ENCODE measurements at regions not wholly inside any gene's neighbourhood (a gene's known extent, or its start where the extent isn't known, plus 50 kb on each side); places are given as distances from the start of the nearest gene placed in this dataset.

DNA sequence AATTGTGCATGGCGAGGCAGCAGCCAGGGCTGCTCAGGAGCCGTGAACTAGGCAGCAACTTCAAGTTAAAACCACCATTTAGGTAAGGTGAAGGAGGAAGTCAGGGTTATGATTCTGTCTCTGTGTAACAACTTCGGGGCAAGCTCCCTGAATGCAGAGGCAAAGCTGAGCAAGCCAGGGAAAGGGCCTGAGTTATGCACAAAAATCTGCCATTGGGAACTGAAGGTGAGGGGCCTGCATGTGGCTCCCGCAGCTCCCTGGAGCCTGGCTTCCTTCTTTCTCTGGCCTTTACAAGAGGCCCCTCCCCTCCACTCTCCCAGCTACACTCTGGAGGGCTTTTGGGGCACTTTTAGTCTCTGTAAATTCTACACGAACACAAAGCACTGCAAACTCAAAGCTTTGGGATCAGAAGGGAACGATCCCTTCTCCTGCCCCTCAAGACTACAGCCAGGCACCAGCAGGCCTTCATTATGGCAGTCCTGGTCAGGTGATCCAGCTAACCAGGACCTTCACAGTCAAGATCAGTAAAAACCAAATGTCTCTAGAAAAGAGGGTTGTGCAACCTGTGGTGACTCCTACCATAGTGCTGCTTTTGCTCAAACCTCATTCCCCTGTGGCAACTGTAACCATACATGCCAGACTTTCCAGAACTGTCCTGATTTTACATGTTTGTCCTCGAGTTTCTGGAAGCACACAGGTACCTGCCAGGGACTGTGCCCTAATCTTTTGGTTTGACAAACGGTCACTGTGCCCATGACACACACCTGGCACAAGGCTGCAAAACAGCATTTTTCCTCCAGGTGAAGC lies 67.2 kb upstream of the PTGR2 start:
- Histone ChIP-seq H3K36me3 (ENCODE audit: control insufficient read depth in 2 of 2, insufficient read depth in 2 of 2, low read length in 1 of 2) (no peaks in the 10 kb centered on the region), H3K9me3 (ENCODE audit: control insufficient read depth in 2 of 2, insufficient read depth in 1 of 2, low read length in 1 of 2) (no peaks in the 10 kb centered on the region), H3K27me3 (ENCODE audit: control insufficient read depth in 2 of 2, insufficient read depth in 1 of 2, low read length in 1 of 2) (no peaks in the 10 kb centered on the region), H3K4me1 (ENCODE audit: control insufficient read depth in 2 of 2, insufficient read depth in 2 of 2, low read length in 2 of 2) (peaks cover 30 to 48% of the 10 kb centered on the region in 2 donors), H3K4me3 (ENCODE audit: low read length in 2 of 2) (no peak overlapping the region), H3K27ac (ENCODE audit: low read depth in 1 of 2, low read length in 1 of 2) (peak overlapping the region; percentile 59 to 62)
- peak in 2 of 9 donors; percentile 35 to 57 for DNase-seq (ENCODE audit: low read depth in 6 of 9, low spot score in 9 of 9)
- 49% methylated on average over 8 of the region's 8 CpGs for WGBS

DNA sequence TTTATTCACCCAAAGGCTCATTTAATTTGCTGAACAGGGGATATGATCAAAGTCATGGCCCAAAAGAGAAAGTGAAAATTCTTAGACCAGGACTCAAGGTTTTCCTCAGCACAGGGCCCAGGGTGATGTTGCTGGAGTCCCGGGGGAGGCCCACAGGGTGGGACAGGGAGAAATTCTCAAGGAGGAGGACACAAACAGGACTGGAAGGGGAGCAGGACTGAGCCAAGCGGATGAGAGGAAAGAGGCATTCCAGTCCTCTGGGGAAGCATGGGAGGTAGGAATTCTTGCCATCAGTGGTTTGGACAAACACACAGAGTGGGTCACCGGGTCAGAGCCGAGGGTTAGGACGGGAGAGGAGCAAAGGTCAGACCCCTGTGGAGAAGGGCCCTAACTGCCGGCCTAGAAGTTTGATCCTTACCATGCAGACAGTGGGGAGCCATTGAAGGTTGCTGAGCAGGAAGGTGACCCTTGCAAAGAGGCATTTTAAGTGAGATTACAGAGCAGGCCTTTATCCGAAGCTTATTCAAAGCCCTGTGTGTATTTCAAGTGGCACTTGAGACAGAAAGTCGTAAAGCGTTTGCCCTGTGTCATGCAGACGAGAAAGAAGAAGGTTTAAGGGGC lies 68.4 kb upstream of the PTGR2 start:
- H3K27ac ChIP-seq (ENCODE audit: low read depth in 1 of 2, low read length in 1 of 2): no peak overlapping the region
- no peaks in the 10 kb centered on the region for H3K27me3 ChIP-seq (ENCODE audit: control insufficient read depth in 2 of 2, insufficient read depth in 1 of 2, low read length in 1 of 2)
- H3K4me3 ChIP-seq (ENCODE audit: low read length in 2 of 2): no peak overlapping the region
- H3K9me3 ChIP-seq (ENCODE audit: control insufficient read depth in 2 of 2, insufficient read depth in 1 of 2, low read length in 1 of 2): no peaks in the 10 kb centered on the region
- H3K4me1 ChIP-seq (ENCODE audit: control insufficient read depth in 2 of 2, insufficient read depth in 2 of 2, low read length in 2 of 2): peaks cover 29 to 49% of the 10 kb centered on the region in 2 donors
- DNase-seq (ENCODE audit: low read depth in 6 of 9, low spot score in 9 of 9): no peak
- H3K36me3 ChIP-seq (ENCODE audit: control insufficient read depth in 2 of 2, insufficient read depth in 2 of 2, low read length in 1 of 2): no peaks in the 10 kb centered on the region
- WGBS: 93% methylated on average over 10 of the region's 10 CpGs

DNA sequence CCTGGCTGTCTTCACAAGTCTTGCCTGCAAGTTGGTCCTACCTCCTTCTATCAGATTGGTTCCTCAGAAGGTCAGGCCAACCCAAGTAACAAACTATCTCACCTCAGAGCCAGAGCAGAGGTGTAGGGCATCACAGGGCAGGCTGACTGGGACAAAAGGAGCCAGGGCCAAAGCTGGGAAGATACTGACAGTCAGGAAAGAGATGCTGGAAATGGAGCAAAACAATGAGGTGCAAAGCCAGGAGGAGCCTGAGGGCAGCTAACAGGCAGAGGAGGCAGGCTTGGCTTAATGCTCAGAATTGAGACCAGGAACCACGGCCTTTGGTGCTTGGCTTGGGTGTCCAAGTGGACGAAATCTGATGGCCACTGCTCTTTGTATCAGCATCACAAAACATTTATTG lies 68.4 kb upstream of the PNMA1 start:
- no peaks in the 10 kb centered on the region for H3K36me3 ChIP-seq (ENCODE audit: control insufficient read depth in 2 of 2, insufficient read depth in 2 of 2, low read length in 1 of 2)
- H3K27ac ChIP-seq (ENCODE audit: low read depth in 1 of 2, low read length in 1 of 2): no peak overlapping the region
- no peaks in the 10 kb centered on the region for H3K9me3 ChIP-seq (ENCODE audit: control insufficient read depth in 2 of 2, insufficient read depth in 1 of 2, low read length in 1 of 2)
- no peak overlapping the region for H3K4me3 ChIP-seq (ENCODE audit: low read length in 2 of 2)
- no peak for DNase-seq (ENCODE audit: low read depth in 6 of 9, low spot score in 9 of 9)
- H3K27me3 ChIP-seq (ENCODE audit: control insufficient read depth in 2 of 2, insufficient read depth in 1 of 2, low read length in 1 of 2): no peaks in the 10 kb centered on the region
- WGBS: 98% methylated on average over 2 of the region's 2 CpGs
- peaks cover 27 to 48% of the 10 kb centered on the region in 2 donors for H3K4me1 ChIP-seq (ENCODE audit: control insufficient read depth in 2 of 2, insufficient read depth in 2 of 2, low read length in 2 of 2)

DNA sequence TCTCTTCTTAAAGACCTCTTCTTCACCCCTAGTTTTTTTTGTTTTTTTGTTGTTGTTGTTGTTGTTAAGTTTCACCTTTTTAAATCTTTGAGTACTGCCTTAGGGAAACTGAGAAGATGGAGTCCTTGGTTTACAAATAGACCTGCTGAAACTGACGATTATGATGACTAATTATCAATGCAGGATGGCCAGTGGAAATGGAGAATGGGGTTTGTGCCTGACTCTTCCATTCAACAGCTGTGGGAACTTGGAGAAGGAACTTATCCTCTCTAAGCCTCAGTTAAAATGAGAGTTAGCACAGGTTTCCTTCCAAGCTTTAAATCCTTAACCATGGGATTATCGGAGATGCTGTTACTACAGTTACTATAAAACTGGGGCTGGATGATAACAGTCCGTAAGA lies 66.7 kb upstream of the PNMA1 start:
- H3K4me3 ChIP-seq (ENCODE audit: low read length in 2 of 2): no peak overlapping the region

DNA sequence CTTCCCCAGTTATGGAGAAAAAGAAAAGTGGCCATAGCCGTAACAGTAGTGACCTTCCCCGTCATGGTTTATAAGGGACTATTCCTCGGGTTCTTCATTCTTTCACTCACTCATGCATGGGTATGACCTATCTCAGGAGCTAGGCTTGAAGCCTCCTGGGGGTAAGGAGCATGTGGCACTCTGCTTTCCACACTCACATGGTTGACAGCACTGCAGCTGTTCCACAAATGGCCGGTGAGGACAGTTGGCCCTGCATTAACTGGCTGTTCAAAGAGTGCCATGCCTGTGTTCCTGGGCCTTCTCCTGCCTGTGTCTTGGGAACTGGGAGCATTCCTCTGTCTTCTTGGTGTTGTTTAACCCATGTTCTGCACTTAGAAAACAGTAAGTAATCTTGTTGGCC lies 66.2 kb upstream of the PNMA1 start:
- 97% methylated on average over 4 of the region's 4 CpGs for WGBS
- Histone ChIP-seq H3K4me3 (ENCODE audit: low read length in 2 of 2) (no peak overlapping the region), H3K9me3 (ENCODE audit: control insufficient read depth in 2 of 2, insufficient read depth in 1 of 2, low read length in 1 of 2) (no peaks in the 10 kb centered on the region), H3K27ac (ENCODE audit: low read depth in 1 of 2, low read length in 1 of 2) (no peak overlapping the region), H3K27me3 (ENCODE audit: control insufficient read depth in 2 of 2, insufficient read depth in 1 of 2, low read length in 1 of 2) (no peaks in the 10 kb centered on the region), H3K4me1 (ENCODE audit: control insufficient read depth in 2 of 2, insufficient read depth in 2 of 2, low read length in 2 of 2) (peaks cover 20 to 50% of the 10 kb centered on the region in 2 donors), H3K36me3 (ENCODE audit: control insufficient read depth in 2 of 2, insufficient read depth in 2 of 2, low read length in 1 of 2) (no peaks in the 10 kb centered on the region)
- DNase-seq (ENCODE audit: low read depth in 6 of 9, low spot score in 9 of 9): no peak

More for the DNA sequence above, 66.7 kb upstream of the PNMA1 start:
- WGBS: 95% methylated on average over 3 of the region's 3 CpGs
- peaks cover 25 to 50% of the 10 kb centered on the region in 2 donors for H3K4me1 ChIP-seq (ENCODE audit: control insufficient read depth in 2 of 2, insufficient read depth in 2 of 2, low read length in 2 of 2)
- H3K27me3 ChIP-seq (ENCODE audit: control insufficient read depth in 2 of 2, insufficient read depth in 1 of 2, low read length in 1 of 2): no peaks in the 10 kb centered on the region
- no peak overlapping the region for H3K27ac ChIP-seq (ENCODE audit: low read depth in 1 of 2, low read length in 1 of 2)
- DNase-seq (ENCODE audit: low read depth in 6 of 9, low spot score in 9 of 9): no peak
- H3K9me3 ChIP-seq (ENCODE audit: control insufficient read depth in 2 of 2, insufficient read depth in 1 of 2, low read length in 1 of 2): no peaks in the 10 kb centered on the region
- H3K36me3 ChIP-seq (ENCODE audit: control insufficient read depth in 2 of 2, insufficient read depth in 2 of 2, low read length in 1 of 2): no peaks in the 10 kb centered on the region

DNA sequence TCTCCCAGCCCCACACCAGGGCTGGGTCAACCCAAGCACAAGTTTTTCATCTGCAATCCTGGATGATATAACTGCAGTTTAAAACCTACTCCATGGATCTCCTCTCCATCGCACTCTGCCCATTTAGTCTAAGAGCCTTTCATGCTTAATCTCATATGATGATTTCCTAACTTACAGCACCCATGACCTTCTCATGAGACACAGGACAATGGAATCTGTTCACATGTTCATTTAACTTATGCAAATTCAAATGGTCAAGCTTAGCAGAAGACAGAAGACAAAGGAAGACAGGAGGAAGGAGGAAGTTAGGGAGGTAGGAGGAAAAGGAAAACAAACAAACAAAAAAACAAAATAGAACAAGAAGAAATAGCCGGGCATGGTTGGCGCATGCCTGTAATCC lies 64.6 kb upstream of the PNMA1 start:
- Histone ChIP-seq H3K9me3 (ENCODE audit: control insufficient read depth in 2 of 2, insufficient read depth in 1 of 2, low read length in 1 of 2) (no peaks in the 10 kb centered on the region), H3K4me1 (ENCODE audit: control insufficient read depth in 2 of 2, insufficient read depth in 2 of 2, low read length in 2 of 2) (peaks cover 10 to 48% of the 10 kb centered on the region in 2 donors), H3K27ac (ENCODE audit: low read depth in 1 of 2, low read length in 1 of 2) (no peak overlapping the region), H3K4me3 (ENCODE audit: low read length in 2 of 2) (no peak overlapping the region), H3K36me3 (ENCODE audit: control insufficient read depth in 2 of 2, insufficient read depth in 2 of 2, low read length in 1 of 2) (no peaks in the 10 kb centered on the region), H3K27me3 (ENCODE audit: control insufficient read depth in 2 of 2, insufficient read depth in 1 of 2, low read length in 1 of 2) (no peaks in the 10 kb centered on the region)
- no peak for DNase-seq (ENCODE audit: low read depth in 6 of 9, low spot score in 9 of 9)
- 97% methylated on average over 3 of the region's 3 CpGs for WGBS

DNA sequence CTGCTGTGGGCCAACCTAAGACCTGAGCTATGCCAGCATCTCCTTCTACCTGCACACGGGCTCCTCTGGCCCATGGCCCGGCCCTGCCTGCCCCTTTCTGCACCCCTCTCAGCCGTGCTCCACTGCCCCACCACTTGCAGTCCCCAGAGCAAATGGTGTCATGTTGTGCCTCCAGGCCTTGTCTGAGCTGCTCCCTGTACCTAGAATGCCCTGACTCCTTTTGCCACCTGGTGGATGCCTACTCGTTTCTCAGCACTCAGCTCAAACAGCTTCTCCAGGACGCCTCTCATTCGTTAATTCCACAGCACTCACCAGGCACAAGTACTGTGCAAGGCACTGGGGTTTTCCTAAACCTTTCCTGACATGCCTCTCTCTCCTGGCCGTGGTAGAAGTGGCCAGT lies 63.2 kb upstream of the PNMA1 start:
- H3K9me3 ChIP-seq (ENCODE audit: control insufficient read depth in 2 of 2, insufficient read depth in 1 of 2, low read length in 1 of 2): no peaks in the 10 kb centered on the region
- no peaks in the 10 kb centered on the region for H3K27me3 ChIP-seq (ENCODE audit: control insufficient read depth in 2 of 2, insufficient read depth in 1 of 2, low read length in 1 of 2)
- DNase-seq (ENCODE audit: low read depth in 6 of 9, low spot score in 9 of 9): no peak
- WGBS: 95% methylated on average over 7 of the region's 7 CpGs
- H3K4me3 ChIP-seq (ENCODE audit: low read length in 2 of 2): no peak overlapping the region
- H3K27ac ChIP-seq (ENCODE audit: low read depth in 1 of 2, low read length in 1 of 2): peak overlapping the region in 1 of 2 donors; percentile 36
- no peaks in the 10 kb centered on the region for H3K36me3 ChIP-seq (ENCODE audit: control insufficient read depth in 2 of 2, insufficient read depth in 2 of 2, low read length in 1 of 2)
- H3K4me1 ChIP-seq (ENCODE audit: control insufficient read depth in 2 of 2, insufficient read depth in 2 of 2, low read length in 2 of 2): peaks cover 8 to 37% of the 10 kb centered on the region in 2 donors

DNA sequence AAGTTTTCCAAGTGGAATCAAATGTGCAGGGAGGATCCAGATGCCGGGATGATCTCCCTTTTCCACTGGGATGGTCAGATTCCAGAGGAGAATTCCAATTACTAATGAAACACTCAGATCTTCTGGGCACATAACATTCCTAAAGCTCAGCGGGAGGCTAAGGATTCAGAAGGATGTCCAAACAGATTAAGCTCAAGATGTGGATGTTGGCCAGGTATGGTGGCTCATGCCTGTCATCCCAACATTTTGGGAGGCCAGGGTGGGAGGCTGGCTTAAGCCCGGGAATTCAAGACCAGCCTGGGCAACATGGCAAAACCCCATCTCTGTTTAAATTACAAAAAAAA lies 62.0 kb upstream of the PNMA1 start:
- no peak overlapping the region for H3K4me3 ChIP-seq (ENCODE audit: low read length in 2 of 2)
- H3K27me3 ChIP-seq (ENCODE audit: control insufficient read depth in 2 of 2, insufficient read depth in 1 of 2, low read length in 1 of 2): no peaks in the 10 kb centered on the region
- no peak for DNase-seq (ENCODE audit: low read depth in 6 of 9, low spot score in 9 of 9)
- H3K36me3 ChIP-seq (ENCODE audit: control insufficient read depth in 2 of 2, insufficient read depth in 2 of 2, low read length in 1 of 2): no peaks in the 10 kb centered on the region
- H3K27ac ChIP-seq (ENCODE audit: low read depth in 1 of 2, low read length in 1 of 2): no peak overlapping the region
- peaks cover 18 to 47% of the 10 kb centered on the region in 2 donors for H3K4me1 ChIP-seq (ENCODE audit: control insufficient read depth in 2 of 2, insufficient read depth in 2 of 2, low read length in 2 of 2)
- 98% methylated on average over 3 of the region's 3 CpGs for WGBS
- no peaks in the 10 kb centered on the region for H3K9me3 ChIP-seq (ENCODE audit: control insufficient read depth in 2 of 2, insufficient read depth in 1 of 2, low read length in 1 of 2)

DNA sequence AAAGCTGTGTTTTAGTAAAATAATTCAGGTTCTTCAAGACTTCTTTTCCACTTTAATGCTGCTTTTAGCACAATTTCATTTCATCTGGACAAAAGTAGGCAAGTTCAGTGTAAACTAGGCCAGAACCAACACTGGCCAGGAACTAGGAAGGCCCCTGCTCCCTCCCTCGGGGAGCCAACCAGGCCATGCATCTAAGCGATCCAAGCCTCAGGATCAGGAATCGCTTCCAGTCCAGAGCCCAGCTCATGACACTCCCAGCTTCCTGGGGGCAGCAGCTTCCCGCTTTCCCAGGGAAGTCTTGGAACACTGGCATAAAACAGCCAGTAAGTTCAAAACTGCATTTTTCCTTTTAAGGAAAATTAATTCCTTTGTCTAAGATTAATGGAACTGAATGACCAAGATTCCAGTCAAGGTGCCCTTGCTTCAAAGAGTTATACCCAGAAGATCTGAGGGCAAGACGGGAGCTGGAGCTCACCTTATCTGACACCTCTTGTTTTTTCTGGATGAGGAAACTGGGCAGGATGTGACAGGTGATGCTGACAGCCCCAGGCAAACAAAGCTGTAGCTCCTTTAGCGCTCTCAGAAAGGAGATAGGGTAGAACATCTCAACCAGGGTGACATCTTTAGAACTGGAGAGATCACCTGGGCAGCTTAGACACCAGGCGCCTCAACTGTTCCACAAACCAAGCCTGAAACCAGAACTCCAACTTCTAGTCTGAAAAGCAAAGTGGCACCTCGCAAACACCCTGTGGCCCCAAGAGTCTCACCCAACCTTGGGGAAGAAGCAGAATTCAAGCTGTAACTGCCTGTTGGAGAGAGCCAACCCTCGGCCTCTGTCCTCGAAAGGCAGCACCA lies 61.4 kb upstream of the PNMA1 start:
- H3K4me1 ChIP-seq (ENCODE audit: control insufficient read depth in 2 of 2, insufficient read depth in 2 of 2, low read length in 2 of 2): peaks cover 22 to 53% of the 10 kb centered on the region in 2 donors
- 94% methylated on average over 10 of the region's 10 CpGs for WGBS
- no peak for DNase-seq (ENCODE audit: low read depth in 6 of 9, low spot score in 9 of 9)
- no peaks in the 10 kb centered on the region for H3K9me3 ChIP-seq (ENCODE audit: control insufficient read depth in 2 of 2, insufficient read depth in 1 of 2, low read length in 1 of 2)
- H3K36me3 ChIP-seq (ENCODE audit: control insufficient read depth in 2 of 2, insufficient read depth in 2 of 2, low read length in 1 of 2): no peaks in the 10 kb centered on the region
- peak overlapping the region; percentile 10 to 56 for H3K27ac ChIP-seq (ENCODE audit: low read depth in 1 of 2, low read length in 1 of 2)
- H3K27me3 ChIP-seq (ENCODE audit: control insufficient read depth in 2 of 2, insufficient read depth in 1 of 2, low read length in 1 of 2): no peaks in the 10 kb centered on the region
- no peak overlapping the region for H3K4me3 ChIP-seq (ENCODE audit: low read length in 2 of 2)
